ENCODE measurements at regions not wholly inside any gene's neighbourhood (a gene's known extent, or its start where the extent isn't known, plus 50 kb on each side); places are given as distances from the start of the nearest gene placed in this dataset.

DNA sequence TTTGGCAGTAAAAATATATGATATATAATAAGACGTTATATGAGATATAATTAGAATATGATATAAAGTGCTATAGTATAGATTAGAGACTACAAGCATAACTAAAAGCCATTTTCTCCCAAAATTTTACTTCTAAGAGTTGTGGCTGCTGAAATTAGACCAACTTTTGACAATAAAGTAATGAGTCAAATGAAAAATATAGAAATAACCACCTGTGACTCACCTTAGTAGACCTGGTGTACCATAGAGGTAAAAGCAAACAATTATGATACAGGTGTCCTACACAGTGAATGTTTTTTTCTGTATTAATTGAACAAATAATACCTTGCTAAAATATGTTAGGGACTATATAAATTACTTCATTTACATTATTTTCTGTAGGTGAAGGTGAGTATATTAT lies 482.9 kb upstream of the MAN1A1 start:
- TF ChIP-seq, protein P1, sequence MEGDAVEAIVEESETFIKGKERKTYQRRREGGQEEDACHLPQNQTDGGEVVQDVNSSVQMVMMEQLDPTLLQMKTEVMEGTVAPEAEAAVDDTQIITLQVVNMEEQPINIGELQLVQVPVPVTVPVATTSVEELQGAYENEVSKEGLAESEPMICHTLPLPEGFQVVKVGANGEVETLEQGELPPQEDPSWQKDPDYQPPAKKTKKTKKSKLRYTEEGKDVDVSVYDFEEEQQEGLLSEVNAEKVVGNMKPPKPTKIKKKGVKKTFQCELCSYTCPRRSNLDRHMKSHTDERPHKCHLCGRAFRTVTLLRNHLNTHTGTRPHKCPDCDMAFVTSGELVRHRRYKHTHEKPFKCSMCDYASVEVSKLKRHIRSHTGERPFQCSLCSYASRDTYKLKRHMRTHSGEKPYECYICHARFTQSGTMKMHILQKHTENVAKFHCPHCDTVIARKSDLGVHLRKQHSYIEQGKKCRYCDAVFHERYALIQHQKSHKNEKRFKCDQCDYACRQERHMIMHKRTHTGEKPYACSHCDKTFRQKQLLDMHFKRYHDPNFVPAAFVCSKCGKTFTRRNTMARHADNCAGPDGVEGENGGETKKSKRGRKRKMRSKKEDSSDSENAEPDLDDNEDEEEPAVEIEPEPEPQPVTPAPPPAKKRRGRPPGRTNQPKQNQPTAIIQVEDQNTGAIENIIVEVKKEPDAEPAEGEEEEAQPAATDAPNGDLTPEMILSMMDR (conservative IDR thresholded peaks at IDR 0.05; ENCODE audit: low read length): no peak
- no peak for TF ChIP-seq EZH2phosphoT487 (IDR thresholded peaks at IDR 0.05; ENCODE audit: borderline replicate concordance, low read depth, low read length)
